HG03103 (cell line): ENCODE measurements at regions not wholly inside any gene's neighbourhood (a gene's known extent, or its start where the extent isn't known, plus 50 kb on each side); places are given as distances from the start of the nearest gene placed in this dataset.
"Not testable (repeated sequence)": the region's sequence is repeated elsewhere in the genome, so short reads cannot be mapped to it uniquely, and the experiment has no call there.

Experiments
- ATAC-seq: cut with Tn5 transposase; IDR thresholded peaks from one replicate; pipeline ENCODE4 v1.9.1; 2021; ENCODE audit warnings: low read depth; ENCODE audit not compliant: unreplicated experiment

- no peak for ATAC-seq
These were observed 364.9 kb downstream of the ANAPC1 start for GRCh38 chr2:111519071-111519470.

GRCh38 chr2:111522231-111522768 lies 361.7 kb downstream of the ANAPC1 start:
- ATAC-seq, result no peak

- no peak for ATAC-seq
These were observed 361.0 kb downstream of the ANAPC1 start for GRCh38 chr2:111523009-111523408.

- ATAC-seq, result not testable (repeated sequence)
These were observed 359.0 kb downstream of the ANAPC1 start for GRCh38 chr2:111525026-111525425.

- not testable (repeated sequence) for ATAC-seq
These were observed 357.9 kb downstream of the ANAPC1 start for GRCh38 chr2:111526041-111526639.

GRCh38 chr2:111527707-111528400 lies 356.1 kb downstream of the ANAPC1 start:
- ATAC-seq, result not testable (repeated sequence)

- not testable (repeated sequence) for ATAC-seq
These were observed 355.0 kb downstream of the ANAPC1 start for GRCh38 chr2:111529022-111529421.

GRCh38 chr2:111530239-111530965 lies 353.6 kb downstream of the ANAPC1 start:
- not testable (repeated sequence) for ATAC-seq

GRCh38 chr2:111532682-111533556 lies 351.1 kb downstream of the ANAPC1 start:
- not testable (repeated sequence) for ATAC-seq

- not testable (repeated sequence) for ATAC-seq
These were observed 350.3 kb downstream of the ANAPC1 start for GRCh38 chr2:111533557-111534247.

- no peak for ATAC-seq
These were observed 349.1 kb downstream of the ANAPC1 start for GRCh38 chr2:111534910-111535352.

GRCh38 chr2:111535404-111535803 lies 348.6 kb downstream of the ANAPC1 start:
- no peak for ATAC-seq

- no peak for ATAC-seq
These were observed 346.8 kb downstream of the ANAPC1 start for GRCh38 chr2:111537078-111537655.

GRCh38 chr2:111539991-111540390 lies 344.0 kb downstream of the ANAPC1 start:
- ATAC-seq, result not testable (repeated sequence)

GRCh38 chr2:111542120-111542774 lies 341.7 kb downstream of the ANAPC1 start:
- not testable (repeated sequence) for ATAC-seq

GRCh38 chr2:111544006-111544405 lies 340.0 kb downstream of the ANAPC1 start:
- not testable (repeated sequence) for ATAC-seq

GRCh38 chr2:111545723-111546431 lies 338.1 kb downstream of the ANAPC1 start:
- not testable (repeated sequence) for ATAC-seq

- not testable (repeated sequence) for ATAC-seq
These were observed 337.4 kb downstream of the ANAPC1 start for GRCh38 chr2:111546578-111546977.
